ENCODE measurements at regions not wholly inside any gene's neighbourhood (a gene's known extent, or its start where the extent isn't known, plus 50 kb on each side); places are given as distances from the start of the nearest gene placed in this dataset.

GRCh38 chr10:46228563-46229071 lies 58.2 kb upstream of the ANTXRL start:
- DNase-seq (ENCODE audit: low read depth), result peak; percentile 37

GRCh38 chr10:46229144-46229563 lies 57.6 kb upstream of the ANTXRL start:
- DNase-seq (ENCODE audit: low read depth), result no peak

GRCh38 chr10:46230615-46231014 lies 56.2 kb upstream of the ANTXRL start:
- DNase-seq (ENCODE audit: low read depth), result no peak

- DNase-seq (ENCODE audit: low read depth), result no peak
Observed at GRCh38 chr10:46231087-46231486, 55.7 kb upstream of the ANTXRL start.

GRCh38 chr10:46232084-46232483 lies 54.7 kb upstream of the ANTXRL start:
- no peak for DNase-seq (ENCODE audit: low read depth)

GRCh38 chr10:46232666-46233065 lies 54.1 kb upstream of the ANTXRL start:
- DNase-seq (ENCODE audit: low read depth), result no peak

- DNase-seq (ENCODE audit: low read depth), result no peak
Observed at GRCh38 chr10:46233181-46233580, 53.6 kb upstream of the ANTXRL start.

- no peak for DNase-seq (ENCODE audit: low read depth)
Observed at GRCh38 chr10:46234026-46234425, 52.8 kb upstream of the ANTXRL start.

GRCh38 chr10:46234431-46235060 lies 52.3 kb upstream of the ANTXRL start:
- no peak for DNase-seq (ENCODE audit: low read depth)

GRCh38 chr10:46235705-46236545 lies 50.9 kb upstream of the ANTXRL start:
- DNase-seq (ENCODE audit: low read depth), result no peak

- DNase-seq (ENCODE audit: low read depth), result no peak
Observed at GRCh38 chr10:46236546-46236887, 50.3 kb upstream of the ANTXRL start.

GRCh38 chr10:46236941-46237681 lies 49.7 kb upstream of the ANTXRL start:
- DNase-seq (ENCODE audit: low read depth), result no peak
